Effector memory CD4-positive, alpha-beta T cell (primary cell): ENCODE measurements at regions not wholly inside any gene's neighbourhood (a gene's known extent, or its start where the extent isn't known, plus 50 kb on each side); places are given as distances from the start of the nearest gene placed in this dataset.
A peak's percentile ranks its signal among the peaks of the same experiment; 100 is the strongest.

Source experiments
- DNase-seq, 3 donors: peaks; one replicate each; pipeline ENCODE4 v3.0.0-alpha.2; 2020
- H3K27ac ChIP-seq: 2 replicates; pipeline ENCODE4 v1.7.0; 2013; ENCODE audit warnings: mild to moderate bottlenecking, low read length, moderate library complexity; ENCODE audit not compliant: insufficient read depth, poor library complexity, severe bottlenecking
- H3K27me3 ChIP-seq: replicated peaks from 2 replicates; pipeline ENCODE4 v1.7.0; 2013; ENCODE audit warnings: mild to moderate bottlenecking, low read length; ENCODE audit not compliant: insufficient read depth, control insufficient read depth, poor library complexity, severe bottlenecking
- H3K36me3 ChIP-seq: 2 replicates; pipeline ENCODE4 v1.7.0; 2013; ENCODE audit warnings: mild to moderate bottlenecking, low read length, moderate library complexity; ENCODE audit not compliant: control insufficient read depth, insufficient read depth
- H3K4me1 ChIP-seq: 2 replicates; pipeline ENCODE4 v1.7.0; 2013; ENCODE audit warnings: low read length, mild to moderate bottlenecking; ENCODE audit not compliant: control insufficient read depth, insufficient read depth, poor library complexity, severe bottlenecking
- H3K4me3 ChIP-seq: 2 replicates; pipeline ENCODE4 v1.7.0; 2013; ENCODE audit warnings: low read length, low read depth, mild to moderate bottlenecking; ENCODE audit not compliant: insufficient read depth, poor library complexity, severe bottlenecking
- H3K9me3 ChIP-seq: 2 replicates; pipeline ENCODE4 v1.7.0; 2013; ENCODE audit warnings: mild to moderate bottlenecking, low read length, moderate library complexity; ENCODE audit not compliant: control insufficient read depth

- no peak for DNase-seq
- Histone ChIP-seq H3K27me3 (no peaks in the 10 kb centered on the region), H3K9me3 (no peaks in the 10 kb centered on the region), H3K4me1 (no peaks in the 10 kb centered on the region), H3K27ac (no peak overlapping the region), H3K36me3 (no peaks in the 10 kb centered on the region), H3K4me3 (no peak overlapping the region)
Measured at GRCh38 chr6:71406865-71407860, 118.6 kb downstream of the OGFRL1 start.

GRCh38 chr6:71408787-71409723, 120.4 kb downstream of the OGFRL1 start:
- H3K27ac ChIP-seq, result no peak overlapping the region

GRCh38 chr6:71410164-71410566, 121.6 kb downstream of the OGFRL1 start:
- no peak overlapping the region for H3K4me3 ChIP-seq
- H3K27me3 ChIP-seq, result no peaks in the 10 kb centered on the region
- DNase-seq, result no peak
- no peaks in the 10 kb centered on the region for H3K4me1 ChIP-seq
- no peaks in the 10 kb centered on the region for H3K36me3 ChIP-seq
- H3K27ac ChIP-seq, result no peak overlapping the region
- H3K9me3 ChIP-seq, result no peaks in the 10 kb centered on the region

More at GRCh38 chr6:71408787-71409723, 120.4 kb downstream of the OGFRL1 start:
- Histone ChIP-seq H3K27me3 (no peaks in the 10 kb centered on the region), H3K9me3 (no peaks in the 10 kb centered on the region), H3K4me1 (no peaks in the 10 kb centered on the region), H3K4me3 (no peak overlapping the region), H3K36me3 (no peaks in the 10 kb centered on the region)
- no peak for DNase-seq

GRCh38 chr6:71410681-71411080, 122.1 kb downstream of the OGFRL1 start:
- no peaks in the 10 kb centered on the region for H3K36me3 ChIP-seq
- no peak overlapping the region for H3K27ac ChIP-seq
- H3K27me3 ChIP-seq, result no peaks in the 10 kb centered on the region
- H3K4me3 ChIP-seq, result no peak overlapping the region
- no peaks in the 10 kb centered on the region for H3K9me3 ChIP-seq
- no peak for DNase-seq
- no peaks in the 10 kb centered on the region for H3K4me1 ChIP-seq

- no peak for DNase-seq
- H3K9me3 ChIP-seq, result no peaks in the 10 kb centered on the region
- H3K36me3 ChIP-seq, result no peaks in the 10 kb centered on the region
- no peaks in the 10 kb centered on the region for H3K27me3 ChIP-seq
- H3K27ac ChIP-seq, result no peak overlapping the region
- H3K4me3 ChIP-seq, result no peak overlapping the region
- no peaks in the 10 kb centered on the region for H3K4me1 ChIP-seq
Measured at GRCh38 chr6:71411882-71412281, 123.3 kb downstream of the OGFRL1 start.

- Histone ChIP-seq H3K27ac (no peak overlapping the region), H3K4me3 (no peak overlapping the region), H3K36me3 (no peaks in the 10 kb centered on the region), H3K4me1 (no peaks in the 10 kb centered on the region), H3K9me3 (no peaks in the 10 kb centered on the region), H3K27me3 (no peaks in the 10 kb centered on the region)
- DNase-seq, result no peak
Measured at GRCh38 chr6:71412559-71413140, 124.0 kb downstream of the OGFRL1 start.

GRCh38 chr6:71414486-71414885, 125.9 kb downstream of the OGFRL1 start:
- Histone ChIP-seq H3K27me3 (peaks cover 9% of the 10 kb centered on the region), H3K4me3 (no peak overlapping the region), H3K27ac (no peak overlapping the region), H3K9me3 (no peaks in the 10 kb centered on the region), H3K4me1 (no peaks in the 10 kb centered on the region), H3K36me3 (no peaks in the 10 kb centered on the region)
- no peak for DNase-seq

- Histone ChIP-seq H3K9me3 (no peaks in the 10 kb centered on the region), H3K4me3 (no peak overlapping the region), H3K27me3 (peaks cover 9% of the 10 kb centered on the region), H3K4me1 (no peaks in the 10 kb centered on the region), H3K36me3 (no peaks in the 10 kb centered on the region), H3K27ac (no peak overlapping the region)
- DNase-seq, result no peak
Measured at GRCh38 chr6:71419217-71420094, 130.8 kb downstream of the OGFRL1 start.

GRCh38 chr6:71420095-71420692, 131.6 kb downstream of the OGFRL1 start:
- H3K9me3 ChIP-seq, result no peaks in the 10 kb centered on the region
- peak overlapping the region; percentile 24 for H3K4me3 ChIP-seq
- no peaks in the 10 kb centered on the region for H3K4me1 ChIP-seq
- H3K27ac ChIP-seq, result no peak overlapping the region
- peaks cover 9% of the 10 kb centered on the region for H3K27me3 ChIP-seq
- no peak for DNase-seq
- H3K36me3 ChIP-seq, result no peaks in the 10 kb centered on the region
